T-cell (primary cell): ENCODE measurements at regions not wholly inside any gene's neighbourhood (a gene's known extent, or its start where the extent isn't known, plus 50 kb on each side); places are given as distances from the start of the nearest gene placed in this dataset.

ENCODE experiments used
- ATAC-seq, 4 experiments: fragments of 200-7000 bp in 3 of 4; fragments of 150-1000 bp in 1 of 4; cut with Tn5 transposase; replicated peaks in 1 of 4; 1 replicate in 3 of 4; 2 replicates in 1 of 4; pipeline ENCODE4 v1.10.0; 2021; ENCODE audit warnings: moderate library complexity in 3 of 4, mild to moderate bottlenecking in 2 of 4, moderate number of reproducible peaks in 1 of 4
- CTCF ChIA-PET, 2 donors: fragments of 300-600 bp; sonication (Branson Sonifier 250); formaldehyde crosslinking; loops; one replicate each; lab custom pipeline; 2022; ENCODE audit warnings: antibody characterized with exemption in 2 of 2; lab: Charles Lee
- POLR2A ChIA-PET, 2 donors: fragments of 300-600 bp; sonication (Branson Sonifier 250); formaldehyde crosslinking; loops; one replicate each; lab custom pipeline; 2022; ENCODE audit warnings: antibody characterized with exemption in 2 of 2; lab: Charles Lee
- DNase-seq, 35 experiments: peaks; one replicate each; pipeline versions ENCODE4 v3.0.0 to v3.0.0-alpha.2; 2013 to 2023
- H3K27ac ChIP-seq: one replicate; pipeline ENCODE4 v1.5.1; 2013; ENCODE audit warnings: low read length
- H3K27me3 ChIP-seq, 2 experiments: replicated peaks in 1 of 2; 1 replicate in 1 of 2; 2 replicates in 1 of 2; pipeline versions ENCODE4 v1.6.1 to v1.7.0; 2013; ENCODE audit warnings: low read length in 1 of 2, mixed read lengths in 1 of 2; ENCODE audit not compliant: control insufficient read depth in 2 of 2, insufficient read depth in 2 of 2; ENCODE audit errors: extremely low read depth in 1 of 2
- H3K36me3 ChIP-seq, 2 donors: 1 replicate in 1 of 2; 2 replicates in 1 of 2; pipeline versions ENCODE4 v1.6.1 to v1.7.0; 2013; ENCODE audit warnings: low read length in 1 of 2; ENCODE audit not compliant: control insufficient read depth in 2 of 2, insufficient read depth in 1 of 2; ENCODE audit errors: extremely low read depth in 1 of 2
- H3K4me1 ChIP-seq, 2 experiments: 1 replicate in 1 of 2; 2 replicates in 1 of 2; pipeline versions ENCODE4 v1.6.1 to v1.7.0; 2013; ENCODE audit warnings: low read length in 2 of 2, mixed read lengths in 1 of 2; ENCODE audit not compliant: insufficient read depth in 2 of 2, control insufficient read depth in 1 of 2; ENCODE audit errors: extremely low read depth in 1 of 2
- H3K4me3 ChIP-seq, 2 donors: 1 replicate in 1 of 2; 2 replicates in 1 of 2; pipeline versions ENCODE4 v1.5.1 to v1.7.0; 2013; ENCODE audit warnings: mild to moderate bottlenecking in 2 of 2, low read length in 1 of 2, moderate library complexity in 1 of 2; ENCODE audit not compliant: control insufficient read depth in 1 of 2; ENCODE audit errors: extremely low read depth in 1 of 2
- H3K9me3 ChIP-seq: 2 replicates; pipeline ENCODE4 v1.7.0; 2013
- H3K27ac Mint-ChIP-seq, 2 donors: one replicate each; pipeline ENCODE4 v1.8.0; 2020 to 2021; ENCODE audit warnings: mild to moderate bottlenecking in 2 of 2, mixed read lengths in 2 of 2
- H3K27me3 Mint-ChIP-seq, 2 donors: one replicate each; pipeline ENCODE4 v1.8.0; 2021 to 2022; ENCODE audit warnings: mixed read lengths in 2 of 2
- H3K36me3 Mint-ChIP-seq: one replicate; pipeline ENCODE4 v1.8.0; 2021; ENCODE audit warnings: mixed read lengths
- H3K4me1 Mint-ChIP-seq, 3 donors: one replicate each; pipeline ENCODE4 v1.8.0; 2020 to 2022; ENCODE audit warnings: mixed read lengths in 3 of 3, mild to moderate bottlenecking in 1 of 3
- H3K4me3 Mint-ChIP-seq, 3 donors: one replicate each; pipeline ENCODE4 v1.8.0; 2020 to 2022; ENCODE audit warnings: mild to moderate bottlenecking in 3 of 3, mixed read lengths in 3 of 3, moderate library complexity in 3 of 3
- H3K9me3 Mint-ChIP-seq, 3 donors: one replicate each; pipeline ENCODE4 v1.8.0; 2020 to 2022; ENCODE audit warnings: mixed read lengths in 3 of 3
- WGBS: methylation state at CpG from one replicate; pipeline ENCODE4 v1.1.5; 2013; ENCODE audit warnings: missing lambda C conversion rate; ENCODE audit not compliant: insufficient coverage; 5-methylcytosine and 5-hydroxymethylcytosine counted together

DNA sequence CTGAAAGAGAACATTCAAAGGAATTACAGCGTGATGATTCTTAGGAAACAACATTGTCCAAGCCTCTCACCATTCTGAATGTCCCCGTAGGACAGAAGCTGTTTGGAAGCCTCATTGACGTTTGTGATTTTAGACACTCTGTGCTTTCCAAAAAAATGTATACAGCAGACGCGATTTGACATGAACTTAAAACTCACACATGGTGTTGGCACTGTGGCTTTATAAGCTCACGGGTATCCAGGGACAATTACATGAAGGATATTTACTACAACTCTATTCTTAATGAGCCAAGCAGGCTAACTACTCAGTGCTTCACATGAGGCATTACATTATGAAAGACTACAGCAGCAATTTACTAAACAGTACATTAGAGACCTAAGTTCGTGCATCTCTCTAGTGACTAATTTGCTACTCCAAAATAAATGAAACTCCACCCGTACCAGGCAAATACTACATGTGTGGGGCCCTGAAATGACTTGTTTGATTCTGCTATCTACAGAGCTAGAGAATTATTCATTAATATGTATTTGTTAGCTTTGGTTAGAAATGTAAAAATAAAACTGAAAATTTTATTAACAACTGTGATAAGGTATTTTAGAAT, 620.7 kb downstream of the SPRY1 start:
- ATAC-seq (no peak), DNase-seq (no peak)
- peaks cover 5 to 8% (median 6%) of the 10 kb centered on the region in 3 donors for H3K9me3 Mint-ChIP-seq
- POLR2A ChIA-PET = no interaction called here
- Histone ChIP-seq H3K27me3 (no peaks in the 10 kb centered on the region), H3K27ac (no peak overlapping the region), H3K4me1 (no peaks in the 10 kb centered on the region), H3K36me3 (no peaks in the 10 kb centered on the region), H3K9me3 (no peaks in the 10 kb centered on the region), H3K4me3 (no peak overlapping the region)
- H3K27me3 Mint-ChIP-seq = peaks cover 0 to under 1% of the 10 kb centered on the region in 2 donors
- 88% methylated on average over 5 of the region's 8 CpGs for WGBS
- H3K4me1 Mint-ChIP-seq = peaks cover 0 to 9% (median 0%) of the 10 kb centered on the region in 3 donors
- no peak overlapping the region for H3K4me3 Mint-ChIP-seq
- CTCF ChIA-PET = interaction anchor here in 1 of 2 donors (0.7 kb wide), 1 partner anchor 10 kb away, joined by 3 read pairs; no protein-coding TSS in a partner anchor
- no peak overlapping the region for H3K27ac Mint-ChIP-seq
- no peaks in the 10 kb centered on the region for H3K36me3 Mint-ChIP-seq

DNA sequence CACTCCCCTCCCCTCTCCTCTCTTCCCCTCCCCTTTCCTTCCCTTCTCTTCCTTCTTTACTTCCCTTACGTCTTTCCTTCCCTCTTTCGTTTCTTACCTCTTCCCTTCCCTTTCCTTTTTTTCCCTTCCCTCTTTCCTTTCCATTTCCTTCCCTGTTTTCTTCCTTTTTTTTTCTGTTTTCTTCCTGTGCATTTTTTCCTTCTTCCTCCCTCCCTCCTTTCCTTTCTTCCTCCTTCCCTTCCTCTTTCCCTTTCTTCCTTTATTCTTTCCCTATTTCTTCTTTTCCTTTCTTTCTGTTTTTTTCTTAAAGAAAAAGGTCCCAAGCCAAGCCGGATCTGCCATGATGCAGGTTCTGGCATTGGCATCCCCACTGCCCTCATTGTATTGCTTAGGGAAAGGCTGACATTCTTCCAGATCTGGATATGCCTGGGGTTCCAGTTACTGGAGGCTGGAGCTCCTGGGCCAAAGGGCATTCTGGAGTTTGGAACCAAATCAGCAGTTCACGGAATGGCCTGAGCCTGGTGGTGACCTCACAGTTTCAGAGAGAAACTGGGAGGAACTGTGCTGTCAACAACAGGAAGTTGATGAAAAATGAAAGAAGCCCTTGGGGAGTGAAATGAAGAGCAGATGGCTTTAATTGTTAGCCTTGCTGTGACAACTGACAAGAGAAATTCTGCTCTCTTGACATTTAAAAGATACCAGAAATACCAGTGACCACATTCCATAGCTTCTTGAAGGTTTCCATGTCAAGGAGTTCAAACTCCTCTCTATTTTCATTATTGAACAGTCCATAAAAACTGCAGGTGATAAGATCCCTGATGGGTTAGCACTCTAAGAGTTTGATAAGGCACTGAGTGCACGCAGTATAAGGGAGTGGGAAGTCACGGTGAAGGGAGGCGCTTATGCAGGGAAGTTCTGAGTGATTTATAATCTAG, 622.1 kb downstream of the SPRY1 start:
- Histone ChIP-seq H3K4me3 (no peak overlapping the region), H3K36me3 (no peaks in the 10 kb centered on the region), H3K27ac (no peak overlapping the region), H3K4me1 (no peaks in the 10 kb centered on the region), H3K27me3 (no peaks in the 10 kb centered on the region), H3K9me3 (no peaks in the 10 kb centered on the region)
- WGBS = 59% methylated on average over 7 of the region's 7 CpGs
- Mint-ChIP-seq H3K36me3 (no peaks in the 10 kb centered on the region), H3K4me3 (peak overlapping the region in 1 of 3 donors; percentile 31), H3K27me3 (no peaks in the 10 kb centered on the region), H3K9me3 (peaks cover 3 to 6% (median 5%) of the 10 kb centered on the region in 3 donors), H3K4me1 (peaks cover 0 to 9% (median 0%) of the 10 kb centered on the region in 3 donors), H3K27ac (no peak overlapping the region)
- no peak for DNase-seq
- POLR2A ChIA-PET = no interaction called here
- CTCF ChIA-PET = interaction anchor here in 1 of 2 donors (0.6 kb wide), 1 partner anchor 11 kb away, joined by 3 read pairs; no protein-coding TSS in a partner anchor
- ATAC-seq = peak in 1 of 4 experiments; percentile 15

DNA sequence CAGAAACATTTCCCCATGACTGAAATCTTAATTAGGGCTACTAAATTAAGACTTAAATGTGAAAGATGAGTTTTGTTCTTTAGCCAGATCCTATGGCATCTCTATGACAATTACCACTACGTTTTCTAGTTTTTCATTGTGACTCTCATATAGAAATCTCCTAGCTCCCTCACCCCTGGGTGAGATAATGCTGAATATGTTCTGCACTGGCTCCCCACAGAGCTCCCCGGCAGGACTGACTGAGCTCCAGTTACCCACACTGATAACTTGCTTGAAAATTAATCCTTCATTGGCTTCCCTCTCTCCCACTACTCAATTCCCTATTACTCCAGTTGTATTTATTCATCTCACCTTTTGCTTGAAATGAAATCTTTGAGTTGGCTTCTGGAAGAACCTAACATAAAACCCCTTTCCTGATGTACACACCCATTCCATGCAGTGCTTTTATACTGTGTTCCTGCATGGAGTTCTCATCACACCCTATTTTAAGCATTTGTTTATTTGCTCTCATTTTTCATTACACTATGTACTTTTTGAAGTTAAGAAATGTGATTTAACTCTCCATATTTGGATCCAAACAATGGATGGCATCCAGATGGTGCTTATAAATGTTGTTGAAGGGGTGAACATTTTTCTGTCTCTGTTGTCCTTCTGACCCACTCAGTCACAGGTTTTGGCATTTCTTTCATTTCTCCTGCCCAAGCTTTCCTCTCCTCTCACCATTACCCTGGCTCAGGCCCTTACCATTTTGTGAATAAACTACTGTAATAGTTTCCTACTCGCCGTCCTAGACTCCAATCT, 623.4 kb downstream of the SPRY1 start:
- Mint-ChIP-seq H3K4me3 (no peak overlapping the region), H3K27ac (no peak overlapping the region), H3K9me3 (peaks cover 3 to 6% (median 5%) of the 10 kb centered on the region in 3 donors), H3K4me1 (peaks cover 0 to 9% (median 0%) of the 10 kb centered on the region in 3 donors), H3K27me3 (no peaks in the 10 kb centered on the region), H3K36me3 (no peaks in the 10 kb centered on the region)
- CTCF ChIA-PET = no interaction called here
- Histone ChIP-seq H3K36me3 (no peaks in the 10 kb centered on the region), H3K27ac (no peak overlapping the region), H3K9me3 (no peaks in the 10 kb centered on the region), H3K4me3 (no peak overlapping the region), H3K4me1 (no peaks in the 10 kb centered on the region), H3K27me3 (no peaks in the 10 kb centered on the region)
- POLR2A ChIA-PET = no interaction called here
- no peak for ATAC-seq
- WGBS = 81% methylated on average over 3 of the region's 4 CpGs
- no peak for DNase-seq

- 100% methylated on average over 1 of the region's 3 CpGs for WGBS
- H3K27ac ChIP-seq = no peak overlapping the region
- Mint-ChIP-seq H3K36me3 (no peaks in the 10 kb centered on the region), H3K27me3 (no peaks in the 10 kb centered on the region), H3K4me1 (no peaks in the 10 kb centered on the region), H3K27ac (no peak overlapping the region), H3K4me3 (no peak overlapping the region), H3K9me3 (peaks cover 3 to 6% (median 5%) of the 10 kb centered on the region in 3 donors)
- no peak for DNase-seq
- H3K4me3 ChIP-seq = no peak overlapping the region
- no peak for ATAC-seq
- ChIA-PET POLR2A (no interaction called here), CTCF (no interaction called here)
- no peaks in the 10 kb centered on the region for H3K27me3 ChIP-seq
- H3K36me3 ChIP-seq = no peaks in the 10 kb centered on the region
- H3K4me1 ChIP-seq = no peaks in the 10 kb centered on the region
- no peaks in the 10 kb centered on the region for H3K9me3 ChIP-seq
Measured at GRCh38 chr4:124025000-124025399, 628.4 kb downstream of the SPRY1 start.

DNA sequence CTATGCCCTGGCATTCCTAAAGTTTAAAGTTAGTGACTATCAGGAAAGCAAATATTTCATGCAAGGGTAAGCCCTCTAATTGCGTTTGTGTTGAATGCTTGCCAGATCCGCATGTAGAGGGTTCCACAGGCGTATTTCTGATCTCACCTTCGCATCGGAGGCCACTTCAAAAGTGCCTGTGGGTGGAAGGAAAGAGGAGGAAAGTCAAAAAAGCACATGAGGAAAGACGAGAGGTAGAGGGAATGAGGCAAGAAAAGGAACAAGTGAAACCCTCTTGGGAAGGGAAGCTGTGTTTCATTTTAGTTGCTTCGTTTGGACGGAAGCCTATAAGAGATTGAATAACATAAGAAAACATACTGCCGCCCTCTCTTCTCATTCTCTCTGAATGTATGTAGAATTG, 628.8 kb downstream of the SPRY1 start:
- Mint-ChIP-seq H3K27ac (no peak overlapping the region), H3K36me3 (no peaks in the 10 kb centered on the region), H3K4me3 (no peak overlapping the region), H3K4me1 (no peaks in the 10 kb centered on the region), H3K9me3 (peaks cover 3 to 6% (median 5%) of the 10 kb centered on the region in 3 donors), H3K27me3 (no peaks in the 10 kb centered on the region)
- Histone ChIP-seq H3K9me3 (no peaks in the 10 kb centered on the region), H3K27ac (no peak overlapping the region), H3K27me3 (no peaks in the 10 kb centered on the region), H3K4me1 (no peaks in the 10 kb centered on the region), H3K36me3 (no peaks in the 10 kb centered on the region), H3K4me3 (no peak overlapping the region)
- POLR2A ChIA-PET = no interaction called here
- ATAC-seq (no peak), DNase-seq (no peak)
- CTCF ChIA-PET = no interaction called here
- WGBS = 90% methylated on average over 5 of the region's 9 CpGs

DNA sequence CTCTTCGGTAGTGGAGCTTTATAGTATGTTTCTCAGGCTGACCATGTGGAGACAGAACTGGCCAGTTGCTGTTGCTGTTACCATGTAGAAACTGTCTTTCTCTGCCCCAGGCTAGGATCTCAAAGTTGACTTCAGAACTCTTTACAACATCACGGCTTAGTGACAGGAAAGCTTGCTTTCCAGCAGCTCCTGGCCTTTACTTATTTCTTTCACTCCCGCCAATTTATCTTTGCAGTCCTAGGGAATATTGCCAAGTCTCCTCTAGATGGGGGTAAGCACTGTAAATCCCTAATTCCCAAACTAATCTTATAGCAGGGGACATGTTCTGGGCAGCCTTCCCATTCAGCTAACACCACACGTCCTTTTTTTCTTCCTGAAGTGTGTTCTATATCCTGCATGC, 631.6 kb downstream of the SPRY1 start:
- CTCF ChIA-PET = no interaction called here
- Histone ChIP-seq H3K9me3 (no peaks in the 10 kb centered on the region), H3K27me3 (no peaks in the 10 kb centered on the region), H3K4me1 (no peaks in the 10 kb centered on the region), H3K4me3 (no peak overlapping the region), H3K36me3 (no peaks in the 10 kb centered on the region), H3K27ac (no peak overlapping the region)
- Mint-ChIP-seq H3K4me1 (no peaks in the 10 kb centered on the region), H3K36me3 (no peaks in the 10 kb centered on the region), H3K9me3 (no peaks in the 10 kb centered on the region), H3K4me3 (no peak overlapping the region), H3K27ac (no peak overlapping the region), H3K27me3 (no peaks in the 10 kb centered on the region)
- DNase-seq (no peak), ATAC-seq (no peak)
- WGBS = 81% methylated on average over 2 of the region's 4 CpGs
- POLR2A ChIA-PET = no interaction called here
